ENCODE measurements at regions not wholly inside any gene's neighbourhood (a gene's known extent, or its start where the extent isn't known, plus 50 kb on each side); places are given as distances from the start of the nearest gene placed in this dataset.

DNA sequence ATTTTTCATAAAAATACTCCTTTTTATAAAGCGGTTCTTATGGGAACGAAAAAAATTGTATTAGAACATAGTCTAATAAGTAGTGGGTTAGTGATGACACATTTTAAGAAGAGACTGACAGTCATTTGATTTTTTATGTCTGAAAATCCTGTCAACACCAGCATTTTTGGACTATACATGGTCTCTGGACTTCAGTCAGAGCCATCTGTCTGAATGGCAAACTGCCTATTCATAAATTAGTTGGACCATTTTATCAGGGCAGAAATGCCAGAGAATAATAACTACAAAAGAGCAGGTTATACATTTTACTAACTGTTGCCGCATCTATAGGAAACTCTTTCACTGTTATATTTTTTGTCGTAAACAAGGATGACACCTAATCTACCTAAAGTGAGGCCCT, 437.6 kb downstream of the ZNF804A start:
- no peaks in the 10 kb centered on the region for H4K20me1 ChIP-seq (replicated peaks; ENCODE audit: control insufficient read depth, insufficient read depth, low read length)
- in situ Hi-C loops (cut with MboI) (no loop called here), intact Hi-C loops (cut with micrococcal nuclease) (no loop called here)
- 14% methylated on average over 4 of the region's 4 CpGs for WGBS (ENCODE audit: insufficient coverage, low coverage, missing lambda C conversion rate)
- no peak overlapping the region for H3K9ac ChIP-seq (ENCODE audit: insufficient read depth in 1 of 2, low read depth in 2 of 2, low read length in 2 of 2)
- no peak overlapping the region for H3K27ac ChIP-seq (ENCODE audit: extremely low read depth, low read depth, low read length)
- H3K9me1 ChIP-seq (ENCODE audit: control insufficient read depth, insufficient read depth, low read length), result no peaks in the 10 kb centered on the region
- POLR2A ChIA-PET, result no interaction called here
- TF ChIP-seq NCOA2 (IDR thresholded peaks at IDR 0.05; ENCODE audit: partially characterized antibody in 2 of 2) (no peak), KLF6 (CRISPR knock-in tag; IDR thresholded peaks at IDR 0.05; ENCODE audit: borderline replicate concordance) (no peak), TCF7L2 (IDR thresholded peaks at IDR 0.05; ENCODE audit: low read depth, low read length) (no peak), NR4A1 (CRISPR knock-in tag; IDR thresholded peaks at IDR 0.05) (no peak), NR4A1 (tag; IDR thresholded peaks at IDR 0.05) (no peak), TAF1 (IDR thresholded peaks at IDR 0.05; ENCODE audit: control insufficient read depth, extremely low read depth, insufficient read depth, low read length, severe bottlenecking) (no peak), HDAC3 (IDR thresholded peaks at IDR 0.05; ENCODE audit: borderline replicate concordance, partially characterized antibody) (no peak), ZNF764 (CRISPR knock-in tag; IDR thresholded peaks at IDR 0.05; ENCODE audit: low read depth) (no peak), ARHGAP35 (IDR thresholded peaks at IDR 0.05; ENCODE audit: partially characterized antibody) (no peak), SIX5 (IDR thresholded peaks at IDR 0.05; ENCODE audit: borderline replicate concordance in 1 of 2, insufficient read depth in 1 of 2, low read depth in 1 of 2, low read length in 2 of 2) (no peak), DIDO1 (tag; IDR thresholded peaks at IDR 0.05; ENCODE audit: low read depth) (no peak)
- TF ChIP-seq, protein P1, sequence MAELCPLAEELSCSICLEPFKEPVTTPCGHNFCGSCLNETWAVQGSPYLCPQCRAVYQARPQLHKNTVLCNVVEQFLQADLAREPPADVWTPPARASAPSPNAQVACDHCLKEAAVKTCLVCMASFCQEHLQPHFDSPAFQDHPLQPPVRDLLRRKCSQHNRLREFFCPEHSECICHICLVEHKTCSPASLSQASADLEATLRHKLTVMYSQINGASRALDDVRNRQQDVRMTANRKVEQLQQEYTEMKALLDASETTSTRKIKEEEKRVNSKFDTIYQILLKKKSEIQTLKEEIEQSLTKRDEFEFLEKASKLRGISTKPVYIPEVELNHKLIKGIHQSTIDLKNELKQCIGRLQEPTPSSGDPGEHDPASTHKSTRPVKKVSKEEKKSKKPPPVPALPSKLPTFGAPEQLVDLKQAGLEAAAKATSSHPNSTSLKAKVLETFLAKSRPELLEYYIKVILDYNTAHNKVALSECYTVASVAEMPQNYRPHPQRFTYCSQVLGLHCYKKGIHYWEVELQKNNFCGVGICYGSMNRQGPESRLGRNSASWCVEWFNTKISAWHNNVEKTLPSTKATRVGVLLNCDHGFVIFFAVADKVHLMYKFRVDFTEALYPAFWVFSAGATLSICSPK (IDR thresholded peaks at IDR 0.05; ENCODE audit: borderline replicate concordance), result no peak
- TF ChIP-seq, protein P2, sequence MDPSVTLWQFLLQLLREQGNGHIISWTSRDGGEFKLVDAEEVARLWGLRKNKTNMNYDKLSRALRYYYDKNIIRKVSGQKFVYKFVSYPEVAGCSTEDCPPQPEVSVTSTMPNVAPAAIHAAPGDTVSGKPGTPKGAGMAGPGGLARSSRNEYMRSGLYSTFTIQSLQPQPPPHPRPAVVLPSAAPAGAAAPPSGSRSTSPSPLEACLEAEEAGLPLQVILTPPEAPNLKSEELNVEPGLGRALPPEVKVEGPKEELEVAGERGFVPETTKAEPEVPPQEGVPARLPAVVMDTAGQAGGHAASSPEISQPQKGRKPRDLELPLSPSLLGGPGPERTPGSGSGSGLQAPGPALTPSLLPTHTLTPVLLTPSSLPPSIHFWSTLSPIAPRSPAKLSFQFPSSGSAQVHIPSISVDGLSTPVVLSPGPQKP (CRISPR knock-in tag; IDR thresholded peaks at IDR 0.05), result no peak
- TF ChIP-seq, protein P3, sequence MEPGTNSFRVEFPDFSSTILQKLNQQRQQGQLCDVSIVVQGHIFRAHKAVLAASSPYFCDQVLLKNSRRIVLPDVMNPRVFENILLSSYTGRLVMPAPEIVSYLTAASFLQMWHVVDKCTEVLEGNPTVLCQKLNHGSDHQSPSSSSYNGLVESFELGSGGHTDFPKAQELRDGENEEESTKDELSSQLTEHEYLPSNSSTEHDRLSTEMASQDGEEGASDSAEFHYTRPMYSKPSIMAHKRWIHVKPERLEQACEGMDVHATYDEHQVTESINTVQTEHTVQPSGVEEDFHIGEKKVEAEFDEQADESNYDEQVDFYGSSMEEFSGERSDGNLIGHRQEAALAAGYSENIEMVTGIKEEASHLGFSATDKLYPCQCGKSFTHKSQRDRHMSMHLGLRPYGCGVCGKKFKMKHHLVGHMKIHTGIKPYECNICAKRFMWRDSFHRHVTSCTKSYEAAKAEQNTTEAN (CRISPR knock-in tag; IDR thresholded peaks at IDR 0.05), result no peak
- TF ChIP-seq, protein P4, sequence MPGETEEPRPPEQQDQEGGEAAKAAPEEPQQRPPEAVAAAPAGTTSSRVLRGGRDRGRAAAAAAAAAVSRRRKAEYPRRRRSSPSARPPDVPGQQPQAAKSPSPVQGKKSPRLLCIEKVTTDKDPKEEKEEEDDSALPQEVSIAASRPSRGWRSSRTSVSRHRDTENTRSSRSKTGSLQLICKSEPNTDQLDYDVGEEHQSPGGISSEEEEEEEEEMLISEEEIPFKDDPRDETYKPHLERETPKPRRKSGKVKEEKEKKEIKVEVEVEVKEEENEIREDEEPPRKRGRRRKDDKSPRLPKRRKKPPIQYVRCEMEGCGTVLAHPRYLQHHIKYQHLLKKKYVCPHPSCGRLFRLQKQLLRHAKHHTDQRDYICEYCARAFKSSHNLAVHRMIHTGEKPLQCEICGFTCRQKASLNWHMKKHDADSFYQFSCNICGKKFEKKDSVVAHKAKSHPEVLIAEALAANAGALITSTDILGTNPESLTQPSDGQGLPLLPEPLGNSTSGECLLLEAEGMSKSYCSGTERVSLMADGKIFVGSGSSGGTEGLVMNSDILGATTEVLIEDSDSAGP (CRISPR knock-in tag; IDR thresholded peaks at IDR 0.05), result no peak
- no peak for FAIRE-seq
- BruUV-seq (replicated peaks), result no TSS peak
- no peak overlapping the region for H2AFZ ChIP-seq (ENCODE audit: low read depth, low read length)
- no peak for ATAC-seq
- no peak overlapping the region for H3K4me2 ChIP-seq (ENCODE audit: insufficient read depth, low read length)
- H3K27me3 ChIP-seq (ENCODE audit: control insufficient read depth in 2 of 2, insufficient read depth in 2 of 2, low read length in 2 of 2), result no peaks in the 10 kb centered on the region
- no peaks in the 10 kb centered on the region for H3K4me1 ChIP-seq (replicated peaks in 1 of 2; ENCODE audit: control insufficient read depth in 2 of 2, insufficient read depth in 2 of 2, low read length in 2 of 2)
- H3K9me3 ChIP-seq (replicated peaks; ENCODE audit: control insufficient read depth, insufficient read depth, low read depth, low read length), result no peaks in the 10 kb centered on the region; the same call in 1 of the 2 replicates
- H3K36me3 ChIP-seq (ENCODE audit: control insufficient read depth, insufficient read depth, low read length), result no peaks in the 10 kb centered on the region
- no peak for DNase-seq (ENCODE audit: extremely low read depth in 1 of 4, low spot score in 3 of 4)
- H3K4me3 ChIP-seq, result no peak overlapping the region
- CTCF ChIA-PET (ENCODE audit: low intra/inter-chr PET ratio), result no interaction called here
- H3K79me2 ChIP-seq (ENCODE audit: control insufficient read depth, insufficient read depth, low read length), result no peaks in the 10 kb centered on the region
